ENCODE measurements at regions not wholly inside any gene's neighbourhood (a gene's known extent, or its start where the extent isn't known, plus 50 kb on each side); places are given as distances from the start of the nearest gene placed in this dataset.
"Not testable (repeated sequence)": the region's sequence is repeated elsewhere in the genome, so short reads cannot be mapped to it uniquely, and the experiment has no call there.

- ChIA-PET CTCF (no interaction called here), POLR2A (no interaction called here)
- H3K27me3 Mint-ChIP-seq = peaks cover 0 to 4% of the 10 kb centered on the region in 2 donors
- no peaks in the 10 kb centered on the region for H3K9me3 Mint-ChIP-seq
- H3K4me3 ChIP-seq (ENCODE audit: low read length) = no peak overlapping the region
- no peak overlapping the region for H3K27ac Mint-ChIP-seq
- H3K4me1 Mint-ChIP-seq = no peaks in the 10 kb centered on the region
- H3K27me3 ChIP-seq (ENCODE audit: insufficient read depth, low read length, poor library complexity, severe bottlenecking) = no peaks in the 10 kb centered on the region
- H3K4me3 Mint-ChIP-seq = no peak overlapping the region
- H3K27ac ChIP-seq (ENCODE audit: low read depth, low read length) = no peak overlapping the region
- no peaks in the 10 kb centered on the region for H3K9me3 ChIP-seq (ENCODE audit: low read length)
- H3K36me3 ChIP-seq (ENCODE audit: insufficient read depth, low read length) = no peaks in the 10 kb centered on the region
- no peaks in the 10 kb centered on the region for H3K36me3 Mint-ChIP-seq
- no peak for DNase-seq
- no peaks in the 10 kb centered on the region for H3K4me1 ChIP-seq (ENCODE audit: insufficient read depth, low read length)
Observed at GRCh38 chr12:59372956-59373355, 222.9 kb upstream of the SLC16A7 start.

- Histone ChIP-seq H3K27ac (ENCODE audit: low read depth, low read length) (no peak overlapping the region), H3K9me3 (ENCODE audit: low read length) (no peaks in the 10 kb centered on the region), H3K4me1 (ENCODE audit: insufficient read depth, low read length) (no peaks in the 10 kb centered on the region), H3K4me3 (ENCODE audit: low read length) (no peak overlapping the region), H3K27me3 (ENCODE audit: insufficient read depth, low read length, poor library complexity, severe bottlenecking) (no peaks in the 10 kb centered on the region), H3K36me3 (ENCODE audit: insufficient read depth, low read length) (no peaks in the 10 kb centered on the region)
- Mint-ChIP-seq H3K4me3 (no peak overlapping the region), H3K27me3 (peaks cover 0 to 4% of the 10 kb centered on the region in 2 donors), H3K9me3 (no peaks in the 10 kb centered on the region), H3K27ac (no peak overlapping the region), H3K36me3 (no peaks in the 10 kb centered on the region), H3K4me1 (no peaks in the 10 kb centered on the region)
- no peak for DNase-seq
- ChIA-PET CTCF (no interaction called here), POLR2A (no interaction called here)
Observed at GRCh38 chr12:59370933-59371332, 224.9 kb upstream of the SLC16A7 start.

GRCh38 chr12:59365133-59365532 is 230.7 kb upstream of the SLC16A7 start:
- Mint-ChIP-seq H3K27ac (no peak overlapping the region), H3K27me3 (no peaks in the 10 kb centered on the region), H3K4me3 (no peak overlapping the region), H3K4me1 (no peaks in the 10 kb centered on the region), H3K36me3 (no peaks in the 10 kb centered on the region), H3K9me3 (no peaks in the 10 kb centered on the region)
- no peak overlapping the region for H3K27ac ChIP-seq (ENCODE audit: low read depth, low read length)
- no peaks in the 10 kb centered on the region for H3K9me3 ChIP-seq (ENCODE audit: low read length)
- H3K4me1 ChIP-seq (ENCODE audit: insufficient read depth, low read length) = no peaks in the 10 kb centered on the region
- DNase-seq = no peak
- POLR2A ChIA-PET = no interaction called here
- no peak overlapping the region for H3K4me3 ChIP-seq (ENCODE audit: low read length)
- H3K27me3 ChIP-seq (ENCODE audit: insufficient read depth, low read length, poor library complexity, severe bottlenecking) = no peaks in the 10 kb centered on the region
- CTCF ChIA-PET = no interaction called here
- H3K36me3 ChIP-seq (ENCODE audit: insufficient read depth, low read length) = no peaks in the 10 kb centered on the region

- Mint-ChIP-seq H3K9me3 (peaks cover 0 to 3% (median 0%) of the 10 kb centered on the region in 5 donors), H3K27ac (no peak overlapping the region), H3K36me3 (no peaks in the 10 kb centered on the region), H3K4me1 (no peaks in the 10 kb centered on the region), H3K4me3 (no peak overlapping the region), H3K27me3 (peaks cover 0 to 3% of the 10 kb centered on the region in 2 donors)
- POLR2A ChIA-PET = no interaction called here
- CTCF ChIA-PET = no interaction called here
- Histone ChIP-seq H3K27ac (ENCODE audit: low read depth, low read length) (no peak overlapping the region), H3K9me3 (ENCODE audit: low read length) (no peaks in the 10 kb centered on the region), H3K36me3 (ENCODE audit: insufficient read depth, low read length) (no peaks in the 10 kb centered on the region), H3K4me3 (ENCODE audit: low read length) (no peak overlapping the region), H3K4me1 (ENCODE audit: insufficient read depth, low read length) (no peaks in the 10 kb centered on the region), H3K27me3 (ENCODE audit: insufficient read depth, low read length, poor library complexity, severe bottlenecking) (no peaks in the 10 kb centered on the region)
- DNase-seq = no peak
Observed at GRCh38 chr12:59357811-59358210, 238.0 kb upstream of the SLC16A7 start.

- H3K4me1 ChIP-seq (ENCODE audit: insufficient read depth, low read length); H3K36me3 ChIP-seq (ENCODE audit: insufficient read depth, low read length); CTCF ChIA-PET; H3K4me3 Mint-ChIP-seq; H3K4me1 Mint-ChIP-seq; H3K27me3 Mint-ChIP-seq; H3K27ac Mint-ChIP-seq; H3K36me3 Mint-ChIP-seq; H3K27ac ChIP-seq (ENCODE audit: low read depth, low read length); DNase-seq; H3K4me3 ChIP-seq (ENCODE audit: low read length); H3K9me3 ChIP-seq (ENCODE audit: low read length); H3K27me3 ChIP-seq (ENCODE audit: insufficient read depth, low read length, poor library complexity, severe bottlenecking); POLR2A ChIA-PET: not testable (repeated sequence)
- peaks cover 6 to 14% (median 7%) of the 10 kb centered on the region in 5 donors for H3K9me3 Mint-ChIP-seq
Observed at GRCh38 chr12:59346248-59346647, 249.6 kb upstream of the SLC16A7 start.

GRCh38 chr12:59345406-59345805 is 250.4 kb upstream of the SLC16A7 start:
- H3K9me3 ChIP-seq (ENCODE audit: low read length) = no peaks in the 10 kb centered on the region
- peaks cover 0 to 1% of the 10 kb centered on the region in 2 donors for H3K27me3 Mint-ChIP-seq
- peaks cover 0 to 2% (median 0%) of the 10 kb centered on the region in 3 donors for H3K36me3 Mint-ChIP-seq
- POLR2A ChIA-PET = no interaction called here
- H3K4me1 Mint-ChIP-seq = no peaks in the 10 kb centered on the region
- no peaks in the 10 kb centered on the region for H3K36me3 ChIP-seq (ENCODE audit: insufficient read depth, low read length)
- H3K4me3 ChIP-seq (ENCODE audit: low read length) = no peak overlapping the region
- no peak overlapping the region for H3K27ac Mint-ChIP-seq
- H3K27me3 ChIP-seq (ENCODE audit: insufficient read depth, low read length, poor library complexity, severe bottlenecking) = no peaks in the 10 kb centered on the region
- CTCF ChIA-PET = no interaction called here
- no peaks in the 10 kb centered on the region for H3K4me1 ChIP-seq (ENCODE audit: insufficient read depth, low read length)
- peaks cover 6 to 15% (median 8%) of the 10 kb centered on the region in 5 donors for H3K9me3 Mint-ChIP-seq
- H3K27ac ChIP-seq (ENCODE audit: low read depth, low read length) = no peak overlapping the region
- DNase-seq = no peak
- no peak overlapping the region for H3K4me3 Mint-ChIP-seq

- POLR2A ChIA-PET = no interaction called here
- peaks cover 0 to 2% (median 0%) of the 10 kb centered on the region in 3 donors for H3K36me3 Mint-ChIP-seq
- no peak overlapping the region for H3K4me3 Mint-ChIP-seq
- H3K27me3 Mint-ChIP-seq = no peaks in the 10 kb centered on the region
- no peak overlapping the region for H3K4me3 ChIP-seq (ENCODE audit: low read length)
- no peaks in the 10 kb centered on the region for H3K9me3 ChIP-seq (ENCODE audit: low read length)
- DNase-seq = no peak
- no peaks in the 10 kb centered on the region for H3K27me3 ChIP-seq (ENCODE audit: insufficient read depth, low read length, poor library complexity, severe bottlenecking)
- CTCF ChIA-PET = no interaction called here
- H3K36me3 ChIP-seq (ENCODE audit: insufficient read depth, low read length) = no peaks in the 10 kb centered on the region
- no peaks in the 10 kb centered on the region for H3K4me1 ChIP-seq (ENCODE audit: insufficient read depth, low read length)
- H3K27ac ChIP-seq (ENCODE audit: low read depth, low read length) = no peak overlapping the region
- no peaks in the 10 kb centered on the region for H3K4me1 Mint-ChIP-seq
- H3K9me3 Mint-ChIP-seq = peaks cover 10 to 16% (median 11%) of the 10 kb centered on the region in 5 donors
- H3K27ac Mint-ChIP-seq = no peak overlapping the region
Observed at GRCh38 chr12:59344224-59344623, 251.6 kb upstream of the SLC16A7 start.

- Histone ChIP-seq H3K36me3 (ENCODE audit: insufficient read depth, low read length) (no peaks in the 10 kb centered on the region), H3K27me3 (ENCODE audit: insufficient read depth, low read length, poor library complexity, severe bottlenecking) (no peaks in the 10 kb centered on the region), H3K27ac (ENCODE audit: low read depth, low read length) (no peak overlapping the region), H3K4me3 (ENCODE audit: low read length) (no peak overlapping the region), H3K4me1 (ENCODE audit: insufficient read depth, low read length) (no peaks in the 10 kb centered on the region), H3K9me3 (ENCODE audit: low read length) (no peaks in the 10 kb centered on the region)
- H3K9me3 Mint-ChIP-seq = no peaks in the 10 kb centered on the region
- no peaks in the 10 kb centered on the region for H3K36me3 Mint-ChIP-seq
- H3K27me3 Mint-ChIP-seq = no peaks in the 10 kb centered on the region
- CTCF ChIA-PET = no interaction called here
- POLR2A ChIA-PET = no interaction called here
- no peaks in the 10 kb centered on the region for H3K4me1 Mint-ChIP-seq
- DNase-seq = no peak
- H3K27ac Mint-ChIP-seq = no peak overlapping the region
- H3K4me3 Mint-ChIP-seq = no peak overlapping the region
Observed at GRCh38 chr12:59329462-59329861, 266.4 kb upstream of the SLC16A7 start.

- H3K4me3 Mint-ChIP-seq; H3K27me3 Mint-ChIP-seq; H3K27me3 ChIP-seq (ENCODE audit: insufficient read depth, low read length, poor library complexity, severe bottlenecking); H3K4me1 Mint-ChIP-seq; CTCF ChIA-PET; H3K36me3 ChIP-seq (ENCODE audit: insufficient read depth, low read length); H3K27ac Mint-ChIP-seq; H3K9me3 ChIP-seq (ENCODE audit: low read length); H3K4me1 ChIP-seq (ENCODE audit: insufficient read depth, low read length); H3K27ac ChIP-seq (ENCODE audit: low read depth, low read length); H3K4me3 ChIP-seq (ENCODE audit: low read length); H3K36me3 Mint-ChIP-seq; DNase-seq; POLR2A ChIA-PET; H3K9me3 Mint-ChIP-seq: not testable (repeated sequence)
Observed at GRCh38 chr12:59328395-59329075, 267.3 kb upstream of the SLC16A7 start.

All from CD8-positive, alpha-beta memory T cell (primary cell).